CD4-positive, alpha-beta T cell treated with Interleukin-21 for 1 hour (primary cell): ENCODE measurements at regions not wholly inside any gene's neighbourhood (a gene's known extent, or its start where the extent isn't known, plus 50 kb on each side); places are given as distances from the start of the nearest gene placed in this dataset.

ENCODE experiments used
- DNase-seq: peaks from one replicate; pipeline ENCODE4 v3.0.0-alpha.2; 2020

- DNase-seq, result no peak
These were observed 228.0 kb downstream of the CYP26B1 start for GRCh38 chr2:71919708-71920107.

GRCh38 chr2:71910277-71910676 lies 237.4 kb downstream of the CYP26B1 start:
- no peak for DNase-seq

GRCh38 chr2:71908798-71909197 lies 238.9 kb downstream of the CYP26B1 start:
- no peak for DNase-seq

GRCh38 chr2:71907503-71907902 lies 240.2 kb downstream of the CYP26B1 start:
- no peak for DNase-seq

GRCh38 chr2:71906357-71906973 lies 241.2 kb downstream of the CYP26B1 start:
- DNase-seq, result no peak

GRCh38 chr2:71905205-71905604 lies 242.5 kb downstream of the CYP26B1 start:
- DNase-seq, result no peak

- no peak for DNase-seq
These were observed 243.8 kb downstream of the CYP26B1 start for GRCh38 chr2:71903841-71904240.

GRCh38 chr2:71901466-71901865 lies 246.2 kb downstream of the CYP26B1 start:
- no peak for DNase-seq

GRCh38 chr2:71898851-71899681 lies 248.6 kb downstream of the CYP26B1 start:
- DNase-seq, result no peak

- no peak for DNase-seq
These were observed 249.3 kb downstream of the CYP26B1 start for GRCh38 chr2:71898375-71898774.

GRCh38 chr2:71897836-71898235 lies 249.8 kb downstream of the CYP26B1 start:
- DNase-seq, result no peak

- DNase-seq, result no peak
These were observed 250.6 kb downstream of the CYP26B1 start for GRCh38 chr2:71897137-71897480.

- DNase-seq, result no peak
These were observed 251.1 kb downstream of the CYP26B1 start for GRCh38 chr2:71896385-71897136.

- no peak for DNase-seq
These were observed 252.1 kb downstream of the CYP26B1 start for GRCh38 chr2:71895320-71896161.

- no peak for DNase-seq
These were observed 253.4 kb downstream of the CYP26B1 start for GRCh38 chr2:71894261-71894660.

GRCh38 chr2:71893646-71894045 lies 254.0 kb downstream of the CYP26B1 start:
- no peak for DNase-seq

GRCh38 chr2:71892896-71893295 lies 254.8 kb downstream of the CYP26B1 start:
- DNase-seq, result no peak

- no peak for DNase-seq
These were observed 255.3 kb downstream of the CYP26B1 start for GRCh38 chr2:71892423-71892730.

- no peak for DNase-seq
These were observed 255.8 kb downstream of the CYP26B1 start for GRCh38 chr2:71891719-71892422.

- DNase-seq, result no peak
These were observed 256.5 kb downstream of the CYP26B1 start for GRCh38 chr2:71891155-71891554.

- no peak for DNase-seq
These were observed 257.6 kb downstream of the CYP26B1 start for GRCh38 chr2:71889759-71890684.
